Adrenal gland (tissue), 5 donors: ENCODE measurements at regions not wholly inside any gene's neighbourhood (a gene's known extent, or its start where the extent isn't known, plus 50 kb on each side); places are given as distances from the start of the nearest gene placed in this dataset.

ENCODE experiments used
- CTCF ChIP-seq, 6 experiments: fragments of 450-650 bp in 4 of 6; fragments of 200-600 bp in 2 of 6; sonication (generic) in 1 of 6; IDR thresholded peaks; 1 replicate in 5 of 6; 2 replicates in 1 of 6; pipeline versions ENCODE4 v1.5.1 to v1.8.0; 2016 to 2021; ENCODE audit warnings: antibody characterized with exemption in 6 of 6, mild to moderate bottlenecking in 2 of 6, moderate library complexity in 1 of 6
- POLR2A ChIP-seq, 2 donors: fragments of 450-650 bp; IDR thresholded peaks; one replicate each; pipeline ENCODE4 v1.6.1; 2017; ENCODE audit warnings: antibody characterized with exemption in 2 of 2, mild to moderate bottlenecking in 2 of 2, moderate library complexity in 1 of 2
- donor health status: DM: no; HTN: no; CAD: no.

- TF ChIP-seq CTCF (IDR thresholded peaks at IDR 0.05) (no peak), POLR2A (IDR thresholded peaks at IDR 0.05) (no peak)
These were observed 178.9 kb upstream of the NABP1 start for GRCh38 chr2:191499050-191499449.
